ENCODE measurements at regions not wholly inside any gene's neighbourhood (a gene's known extent, or its start where the extent isn't known, plus 50 kb on each side); places are given as distances from the start of the nearest gene placed in this dataset.
"Not testable (repeated sequence)": the region's sequence is repeated elsewhere in the genome, so short reads cannot be mapped to it uniquely, and the experiment has no call there.

DNA sequence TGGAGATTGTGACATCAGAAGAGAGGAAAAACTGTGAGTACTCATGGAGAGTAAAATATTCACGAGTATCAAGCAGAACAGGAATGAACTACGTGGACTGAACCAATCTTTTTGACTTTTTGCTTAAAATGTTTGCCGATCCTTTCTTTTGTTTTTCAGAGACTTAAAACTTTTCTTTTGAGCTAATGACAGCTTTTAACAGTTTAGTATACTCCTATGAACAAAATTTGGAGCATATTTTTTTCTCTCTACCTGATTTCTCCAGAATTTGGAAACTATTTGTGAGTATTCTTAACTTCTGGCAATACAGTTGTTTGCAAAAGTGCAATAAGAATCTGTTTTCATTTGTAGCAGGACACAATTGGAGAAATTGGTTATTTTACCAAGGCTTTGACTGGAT lies 786.3 kb downstream of the SORCS1 start:
- TF ChIP-seq, protein P1, sequence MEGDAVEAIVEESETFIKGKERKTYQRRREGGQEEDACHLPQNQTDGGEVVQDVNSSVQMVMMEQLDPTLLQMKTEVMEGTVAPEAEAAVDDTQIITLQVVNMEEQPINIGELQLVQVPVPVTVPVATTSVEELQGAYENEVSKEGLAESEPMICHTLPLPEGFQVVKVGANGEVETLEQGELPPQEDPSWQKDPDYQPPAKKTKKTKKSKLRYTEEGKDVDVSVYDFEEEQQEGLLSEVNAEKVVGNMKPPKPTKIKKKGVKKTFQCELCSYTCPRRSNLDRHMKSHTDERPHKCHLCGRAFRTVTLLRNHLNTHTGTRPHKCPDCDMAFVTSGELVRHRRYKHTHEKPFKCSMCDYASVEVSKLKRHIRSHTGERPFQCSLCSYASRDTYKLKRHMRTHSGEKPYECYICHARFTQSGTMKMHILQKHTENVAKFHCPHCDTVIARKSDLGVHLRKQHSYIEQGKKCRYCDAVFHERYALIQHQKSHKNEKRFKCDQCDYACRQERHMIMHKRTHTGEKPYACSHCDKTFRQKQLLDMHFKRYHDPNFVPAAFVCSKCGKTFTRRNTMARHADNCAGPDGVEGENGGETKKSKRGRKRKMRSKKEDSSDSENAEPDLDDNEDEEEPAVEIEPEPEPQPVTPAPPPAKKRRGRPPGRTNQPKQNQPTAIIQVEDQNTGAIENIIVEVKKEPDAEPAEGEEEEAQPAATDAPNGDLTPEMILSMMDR (IDR thresholded peaks at IDR 0.05; ENCODE audit: low read depth, low read length, missing control alignments) = no peak
- no peak overlapping the region for H3K4me3 ChIP-seq (ENCODE audit: low read depth, low read length)
- no peak for DNase-seq (ENCODE audit: low read depth)

DNA sequence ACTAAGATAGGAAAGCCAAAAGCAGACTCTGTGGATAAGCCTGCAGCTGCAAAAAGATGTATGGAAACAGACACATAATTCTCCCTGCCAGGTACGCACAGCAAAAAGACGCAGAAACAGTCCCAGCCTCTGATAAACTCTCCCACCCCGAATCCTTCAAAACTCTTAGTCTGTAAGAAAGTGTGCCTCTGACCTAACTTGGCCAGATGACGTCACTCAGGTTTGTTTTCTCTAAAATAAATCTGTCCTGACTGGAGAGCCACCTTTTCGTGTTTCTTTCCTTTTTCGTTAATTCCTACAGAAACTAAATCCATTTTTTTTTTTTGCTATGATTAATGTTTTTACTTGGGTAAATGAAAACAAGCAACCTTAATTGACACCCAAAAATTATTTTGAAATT lies 793.8 kb downstream of the SORCS1 start:
- H3K4me3 ChIP-seq (ENCODE audit: low read depth, low read length) = no peak overlapping the region
- TF ChIP-seq, protein P1 (IDR thresholded peaks at IDR 0.05; ENCODE audit: low read depth, low read length, missing control alignments) = no peak
- no peak for DNase-seq (ENCODE audit: low read depth)

DNA sequence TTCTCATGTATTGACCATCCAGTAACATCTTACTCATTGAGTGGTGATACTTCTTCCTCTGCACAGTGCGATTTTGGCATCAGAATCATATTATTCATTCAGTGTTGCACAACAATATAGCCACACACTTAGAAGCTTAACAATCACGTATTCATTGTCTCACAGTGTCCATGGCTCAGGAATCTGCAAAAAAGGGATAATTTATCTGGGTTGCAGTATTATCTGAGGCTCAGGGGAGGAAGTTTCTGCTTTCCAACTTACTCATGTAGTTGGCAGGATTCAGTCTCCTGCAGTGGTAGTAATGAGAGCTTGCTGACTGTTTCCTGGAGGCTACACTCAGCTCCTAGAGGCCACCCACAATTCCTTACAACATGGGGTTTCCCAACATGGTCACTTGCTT lies 803.6 kb downstream of the SORCS1 start:
- H3K4me3 ChIP-seq (ENCODE audit: low read depth, low read length) = no peak overlapping the region
- TF ChIP-seq, protein P1 (IDR thresholded peaks at IDR 0.05; ENCODE audit: low read depth, low read length, missing control alignments) = no peak
- DNase-seq (ENCODE audit: low read depth) = no peak

DNA sequence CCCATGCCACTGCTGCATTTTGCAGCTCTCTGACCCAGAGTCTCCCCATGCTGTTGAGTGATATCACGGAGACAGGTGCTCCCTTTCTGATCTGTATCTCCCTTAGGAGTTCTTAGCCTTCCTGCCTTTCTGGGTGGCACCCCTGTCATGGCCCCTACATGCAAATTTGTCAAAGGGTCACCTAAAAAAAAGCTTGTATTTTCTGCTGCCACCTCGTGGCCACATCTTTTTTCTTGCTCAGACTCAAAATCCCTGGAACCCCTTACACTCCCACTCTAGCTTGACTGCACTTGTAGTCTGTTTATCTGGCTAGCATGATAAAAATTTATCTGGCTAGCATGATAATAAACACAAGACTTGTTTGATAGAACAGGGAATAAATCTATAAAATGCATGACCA lies 809.1 kb downstream of the SORCS1 start:
- TF ChIP-seq, protein P1 (IDR thresholded peaks at IDR 0.05; ENCODE audit: low read depth, low read length, missing control alignments) = no peak
- no peak overlapping the region for H3K4me3 ChIP-seq (ENCODE audit: low read depth, low read length)
- DNase-seq (ENCODE audit: low read depth) = no peak

DNA sequence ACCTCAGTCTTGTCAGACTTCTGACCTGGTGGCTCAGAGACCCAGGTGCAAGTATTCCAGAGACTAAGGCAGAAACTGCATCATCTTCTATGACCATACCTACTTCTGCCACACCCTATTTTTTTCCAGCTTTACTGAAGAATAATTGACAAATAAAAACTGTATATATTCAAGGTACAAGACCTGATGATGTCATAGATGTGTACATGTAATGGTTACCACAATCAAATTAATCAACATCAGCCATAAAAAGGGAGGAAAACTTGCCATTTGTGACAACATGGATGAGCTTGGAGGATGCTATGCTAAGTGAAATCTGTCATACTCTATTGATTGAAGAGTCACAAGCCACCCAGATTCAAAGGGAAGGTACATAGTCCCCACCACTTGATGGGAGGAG lies 815.6 kb downstream of the SORCS1 start:
- no peak for DNase-seq (ENCODE audit: low read depth)
- TF ChIP-seq, protein P1 (IDR thresholded peaks at IDR 0.05; ENCODE audit: low read depth, low read length, missing control alignments) = no peak
- H3K4me3 ChIP-seq (ENCODE audit: low read depth, low read length) = no peak overlapping the region

DNA sequence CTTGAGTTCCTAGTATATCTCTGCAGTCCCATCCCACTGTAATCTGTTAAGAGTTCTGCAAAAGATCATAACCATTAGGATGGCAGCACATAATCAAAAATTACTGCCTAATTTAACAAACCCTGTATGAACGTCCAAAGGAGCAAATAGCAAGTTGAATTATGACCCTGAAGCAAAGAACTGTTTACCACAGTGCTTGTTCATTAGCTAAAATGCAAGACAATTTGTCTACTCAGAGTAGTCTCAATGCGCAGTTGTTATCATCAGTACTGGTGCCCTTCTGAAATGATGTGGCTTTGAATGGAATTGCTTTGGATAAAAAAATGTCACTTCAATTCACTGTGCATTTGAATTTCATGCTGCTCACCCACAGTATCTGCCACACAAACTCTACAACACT lies 817.0 kb downstream of the SORCS1 start:
- no peak for DNase-seq (ENCODE audit: low read depth)
- no peak overlapping the region for H3K4me3 ChIP-seq (ENCODE audit: low read depth, low read length)
- TF ChIP-seq, protein P1 (IDR thresholded peaks at IDR 0.05; ENCODE audit: low read depth, low read length, missing control alignments) = no peak

DNA sequence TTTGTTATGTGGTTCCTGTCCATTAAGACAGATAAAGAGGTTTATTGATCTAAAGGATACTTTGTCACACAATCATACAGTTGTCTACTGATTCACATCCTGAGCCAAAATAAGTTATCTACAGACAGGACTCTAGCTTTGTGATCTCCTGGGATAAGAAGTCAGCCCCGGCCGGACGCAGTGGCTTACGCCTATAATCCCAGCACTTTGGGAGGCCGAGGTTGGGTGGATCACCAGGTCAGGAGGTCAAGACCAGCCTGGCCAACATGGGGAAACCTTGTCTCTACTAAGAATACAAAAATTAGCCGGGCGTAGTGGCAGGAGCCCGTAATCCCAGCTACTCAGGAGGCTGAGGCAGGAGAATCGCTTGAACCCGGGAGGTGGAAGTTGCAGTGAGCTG lies 821.0 kb downstream of the SORCS1 start:
- not testable (repeated sequence) for H3K4me3 ChIP-seq (ENCODE audit: low read depth, low read length); DNase-seq (ENCODE audit: low read depth)

DNA sequence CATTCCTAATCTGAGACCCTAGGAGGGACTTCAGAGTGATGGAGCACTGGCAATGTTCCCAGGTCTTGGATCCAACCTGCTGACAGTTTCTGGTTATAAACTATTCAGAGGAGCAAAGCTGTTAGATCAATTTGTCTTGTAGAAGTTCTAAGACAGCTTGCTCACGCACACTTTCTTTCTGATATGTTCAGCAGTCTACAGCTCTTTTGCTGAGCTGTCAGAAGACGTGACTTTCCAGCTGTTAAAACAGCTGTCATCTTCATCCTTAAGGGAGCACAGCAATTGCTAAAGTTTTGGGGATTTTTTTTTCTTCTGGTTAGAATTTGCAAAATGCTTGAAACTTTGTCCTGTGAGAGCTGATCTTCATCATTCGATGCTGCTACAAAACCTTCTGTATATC lies 823.1 kb downstream of the SORCS1 start:
- no peak for DNase-seq (ENCODE audit: low read depth)
- H3K4me3 ChIP-seq (ENCODE audit: low read depth, low read length) = no peak overlapping the region
- TF ChIP-seq, protein P1 (IDR thresholded peaks at IDR 0.05; ENCODE audit: low read depth, low read length, missing control alignments) = no peak

All from GM12864 (cell line).